Uterus (tissue), 2 donors: ENCODE measurements at regions not wholly inside any gene's neighbourhood (a gene's known extent, or its start where the extent isn't known, plus 50 kb on each side); places are given as distances from the start of the nearest gene placed in this dataset.

Source experiments
- POLR2A ChIP-seq, 2 donors: fragments of 450-650 bp; IDR thresholded peaks; one replicate each; pipeline ENCODE4 v1.6.1; 2016; ENCODE audit warnings: antibody characterized with exemption in 2 of 2, mild to moderate bottlenecking in 1 of 2, moderate library complexity in 1 of 2
- TF ChIP-seq, protein P1 (sequence below), 4 experiments: fragments of 200-600 bp in 2 of 4; fragments of 450-650 bp in 2 of 4; sonication (generic) in 2 of 4; IDR thresholded peaks; one replicate each; pipeline ENCODE4 v1.5.1; 2016 to 2019; ENCODE audit warnings: antibody characterized with exemption in 4 of 4, mild to moderate bottlenecking in 2 of 4, moderate library complexity in 1 of 4

DNA sequence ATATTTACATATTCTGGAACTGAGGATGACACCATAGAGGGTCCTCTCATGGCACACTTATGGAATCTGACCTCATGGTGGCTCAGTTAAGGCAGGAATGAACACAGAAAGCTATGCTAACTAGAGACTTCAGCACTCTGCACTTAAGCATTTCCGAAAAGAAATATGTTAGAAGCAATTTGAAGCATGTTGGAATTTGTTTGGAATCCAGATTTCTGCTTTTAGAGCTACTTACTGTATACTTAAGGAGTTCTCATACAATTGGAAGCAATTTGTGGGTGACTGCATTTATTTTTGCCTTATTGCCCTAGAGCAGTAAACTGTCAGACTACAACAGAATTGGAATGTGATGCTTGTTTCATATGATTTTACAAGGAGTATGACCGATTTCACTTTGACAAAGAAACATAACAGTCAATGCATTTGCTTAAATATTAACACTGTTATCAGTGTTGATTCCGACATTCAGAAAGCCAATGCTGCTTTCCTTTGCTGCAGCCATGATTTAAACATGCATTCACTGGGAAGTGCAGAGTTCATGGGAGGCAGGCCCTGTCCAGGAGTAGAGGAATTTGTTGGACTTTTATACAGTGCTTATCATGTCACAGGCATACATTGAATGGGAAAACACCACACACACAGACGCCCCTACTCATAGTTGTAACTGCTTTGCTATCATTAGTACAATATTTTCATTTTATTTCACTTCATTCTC, 244.4 kb downstream of the SAMD5 start:
- TF ChIP-seq, protein P1, sequence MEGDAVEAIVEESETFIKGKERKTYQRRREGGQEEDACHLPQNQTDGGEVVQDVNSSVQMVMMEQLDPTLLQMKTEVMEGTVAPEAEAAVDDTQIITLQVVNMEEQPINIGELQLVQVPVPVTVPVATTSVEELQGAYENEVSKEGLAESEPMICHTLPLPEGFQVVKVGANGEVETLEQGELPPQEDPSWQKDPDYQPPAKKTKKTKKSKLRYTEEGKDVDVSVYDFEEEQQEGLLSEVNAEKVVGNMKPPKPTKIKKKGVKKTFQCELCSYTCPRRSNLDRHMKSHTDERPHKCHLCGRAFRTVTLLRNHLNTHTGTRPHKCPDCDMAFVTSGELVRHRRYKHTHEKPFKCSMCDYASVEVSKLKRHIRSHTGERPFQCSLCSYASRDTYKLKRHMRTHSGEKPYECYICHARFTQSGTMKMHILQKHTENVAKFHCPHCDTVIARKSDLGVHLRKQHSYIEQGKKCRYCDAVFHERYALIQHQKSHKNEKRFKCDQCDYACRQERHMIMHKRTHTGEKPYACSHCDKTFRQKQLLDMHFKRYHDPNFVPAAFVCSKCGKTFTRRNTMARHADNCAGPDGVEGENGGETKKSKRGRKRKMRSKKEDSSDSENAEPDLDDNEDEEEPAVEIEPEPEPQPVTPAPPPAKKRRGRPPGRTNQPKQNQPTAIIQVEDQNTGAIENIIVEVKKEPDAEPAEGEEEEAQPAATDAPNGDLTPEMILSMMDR (IDR thresholded peaks at IDR 0.05) = no peak
- no peak for TF ChIP-seq POLR2A (IDR thresholded peaks at IDR 0.05)
